ENCODE measurements at regions not wholly inside any gene's neighbourhood (a gene's known extent, or its start where the extent isn't known, plus 50 kb on each side); places are given as distances from the start of the nearest gene placed in this dataset.

DNA sequence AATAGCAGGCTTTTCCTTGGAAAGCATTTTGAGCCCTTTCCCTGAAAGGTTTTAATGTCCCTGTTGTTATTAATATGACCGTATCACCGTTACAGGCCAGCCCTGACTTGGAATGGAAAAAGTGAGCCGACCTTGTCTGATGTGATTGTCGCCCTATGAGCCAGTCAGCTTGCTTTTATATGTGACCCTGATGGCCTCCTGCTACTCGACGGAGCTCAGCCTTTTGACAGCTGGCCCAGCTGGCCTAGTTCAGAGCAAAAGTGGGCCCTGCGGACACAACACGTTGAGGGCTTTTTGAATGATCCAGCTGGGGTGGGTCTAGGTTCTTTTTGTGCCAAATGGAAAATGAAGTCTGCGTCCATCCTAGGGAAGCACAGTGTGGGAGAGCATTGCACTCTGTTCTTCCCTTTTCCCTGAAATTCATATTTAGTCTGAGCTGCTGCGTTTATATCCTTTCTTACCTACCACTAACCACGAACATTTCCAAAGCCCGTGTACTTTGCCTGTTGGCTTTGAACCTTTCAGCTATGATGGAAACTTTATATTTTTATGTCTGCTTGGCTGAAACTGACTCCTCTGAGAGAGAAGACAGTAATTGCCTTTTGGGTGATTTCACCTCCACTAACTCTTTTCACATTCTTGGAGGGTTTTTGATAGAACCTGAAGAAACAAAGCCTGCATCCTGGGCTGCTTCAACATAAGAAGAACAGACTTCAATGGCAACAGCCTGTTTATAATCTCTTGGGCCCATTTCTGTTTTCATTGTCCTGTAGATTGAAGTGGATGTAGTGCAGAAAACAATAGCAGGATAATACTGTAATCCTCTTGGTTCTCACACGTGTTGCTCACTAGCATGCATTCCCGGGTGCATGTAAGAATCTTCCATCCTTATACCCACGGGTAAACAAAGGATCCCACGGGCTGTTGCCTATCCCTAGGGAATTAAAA, 121.8 kb upstream of the HDGFL1 start:
- no peak for DNase-seq
- intact Hi-C loops (cut with DNase I) = no loop called here

DNA sequence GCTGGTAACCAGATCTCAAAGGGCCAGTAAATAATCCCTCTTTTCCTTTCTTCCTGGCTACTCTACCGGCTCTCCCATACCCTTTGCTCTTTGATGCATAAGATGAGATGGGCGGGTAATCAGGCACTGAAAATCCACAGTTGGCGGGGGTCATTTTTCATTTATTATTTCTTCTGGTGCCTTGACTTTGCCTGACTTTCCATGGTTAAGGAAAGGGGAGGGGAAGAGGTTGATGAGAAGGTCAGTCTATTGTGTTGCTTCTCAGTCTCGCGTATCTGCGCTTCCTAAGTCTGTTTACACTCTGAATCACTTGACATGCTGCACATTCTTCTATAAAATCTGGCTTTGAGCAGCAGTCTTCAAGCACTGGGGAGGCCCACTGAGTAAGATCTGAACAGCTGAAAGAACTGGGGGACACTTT, 121.1 kb upstream of the HDGFL1 start:
- DNase-seq = no peak

DNA sequence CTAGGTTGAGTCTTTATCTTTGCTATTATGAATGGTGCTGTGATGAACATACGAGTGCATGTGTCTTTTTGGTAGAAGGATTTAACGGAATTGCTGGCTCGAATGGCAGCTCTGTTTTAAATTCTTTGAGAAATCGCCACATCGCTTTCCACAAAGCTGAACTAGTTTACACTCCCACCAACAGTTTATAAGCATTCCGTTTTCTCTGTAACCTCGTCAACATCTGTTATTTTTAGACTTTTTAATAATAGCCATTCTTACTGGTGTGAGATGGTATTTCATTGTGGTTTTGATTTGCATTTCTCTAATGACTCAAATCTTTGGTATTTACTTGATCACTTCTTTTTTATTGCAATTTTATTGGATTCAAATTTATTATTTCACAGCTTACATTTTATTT, 117.4 kb upstream of the HDGFL1 start:
- DNase-seq = no peak
- intact Hi-C loops (cut with DNase I) = no loop called here

More for the DNA sequence above, 121.1 kb upstream of the HDGFL1 start:
- intact Hi-C loops (cut with DNase I) = no loop called here

DNA sequence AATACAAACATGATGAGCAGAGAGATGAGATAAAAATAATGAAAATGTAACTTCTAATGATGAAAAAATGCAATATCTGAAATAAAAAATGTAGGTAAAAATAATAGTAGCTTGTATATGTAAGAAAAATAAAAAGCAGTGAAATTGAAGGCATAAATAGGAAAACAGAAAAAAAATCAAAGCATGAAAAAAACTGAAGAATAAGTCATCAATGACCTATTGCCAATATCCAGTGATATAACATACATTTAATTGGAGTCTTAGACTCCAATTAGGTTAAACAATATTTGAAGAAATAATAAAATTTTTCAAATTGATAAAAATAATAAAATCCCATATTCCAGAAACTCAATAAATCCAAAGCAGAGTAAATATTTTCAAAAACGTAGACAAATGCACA, 114.0 kb upstream of the HDGFL1 start:
- no peak for DNase-seq
- intact Hi-C loops (cut with DNase I) = no loop called here

DNA sequence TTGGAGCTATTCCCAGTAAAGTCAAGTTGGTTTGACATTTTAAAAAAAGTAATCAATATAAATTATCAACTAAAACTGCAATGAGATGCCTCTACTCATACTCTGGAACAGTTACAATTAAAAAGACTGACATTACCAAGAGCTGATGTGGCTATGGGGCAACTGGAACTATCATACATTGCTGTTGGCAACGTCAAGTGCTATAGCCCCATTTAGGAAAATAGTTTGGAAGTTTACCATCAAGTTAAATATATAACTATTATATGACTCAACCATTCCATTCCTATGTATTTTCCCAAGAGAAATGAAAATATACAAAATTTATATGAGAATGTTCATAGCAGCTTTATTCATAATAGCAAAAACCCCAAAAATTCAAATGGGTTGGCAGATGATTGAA, 111.4 kb upstream of the HDGFL1 start:
- intact Hi-C loops (cut with DNase I) = no loop called here
- DNase-seq = no peak

DNA sequence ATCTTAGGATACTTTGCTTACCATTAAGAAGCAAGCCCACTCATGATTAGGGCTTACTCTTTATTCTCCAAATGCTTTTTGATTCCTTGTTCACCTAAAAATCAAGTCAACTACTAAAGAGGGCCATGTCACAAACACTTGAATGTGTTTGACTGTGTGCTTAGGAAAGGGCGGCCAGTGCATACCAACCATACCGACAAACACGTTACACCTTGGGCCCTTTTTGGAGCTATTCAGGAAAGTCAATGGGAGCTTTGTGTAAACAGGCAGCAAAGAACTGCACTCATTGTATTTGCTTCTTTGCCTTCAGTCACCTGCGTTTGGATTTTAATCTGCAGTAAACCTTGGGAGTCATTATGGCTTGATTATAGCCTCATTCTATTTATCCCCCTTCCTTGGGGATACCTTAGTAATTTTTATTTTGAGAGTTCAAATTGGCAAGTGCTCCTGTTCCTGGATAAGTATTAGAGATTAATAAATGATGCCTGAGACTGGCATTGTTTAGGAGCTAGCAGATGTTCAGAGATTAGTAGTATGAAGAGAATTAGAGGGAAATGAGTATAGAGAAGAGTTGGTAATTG, 102.6 kb upstream of the HDGFL1 start:
- intact Hi-C loops (cut with DNase I) = no loop called here
- DNase-seq = no peak

DNA sequence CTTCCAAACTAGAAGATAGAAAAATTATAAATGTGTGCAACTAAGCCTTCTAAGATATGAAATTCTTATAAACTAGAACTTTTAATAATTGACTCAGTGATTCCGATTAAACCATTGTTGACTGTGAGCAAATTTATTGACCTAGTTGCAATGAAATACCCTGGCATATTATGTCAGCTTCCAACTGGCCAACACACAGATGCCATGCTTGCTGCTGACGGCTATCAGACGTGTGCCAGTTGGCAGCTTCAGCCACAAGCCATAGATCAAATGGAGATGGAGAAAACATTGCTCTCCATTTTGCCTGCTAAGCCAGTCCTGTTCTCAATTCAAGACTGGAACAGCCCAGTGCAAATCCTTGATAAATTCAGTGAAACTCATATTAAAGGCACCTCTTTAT, 101.7 kb upstream of the HDGFL1 start:
- no peak for DNase-seq
- intact Hi-C loops (cut with DNase I) = no loop called here

DNA sequence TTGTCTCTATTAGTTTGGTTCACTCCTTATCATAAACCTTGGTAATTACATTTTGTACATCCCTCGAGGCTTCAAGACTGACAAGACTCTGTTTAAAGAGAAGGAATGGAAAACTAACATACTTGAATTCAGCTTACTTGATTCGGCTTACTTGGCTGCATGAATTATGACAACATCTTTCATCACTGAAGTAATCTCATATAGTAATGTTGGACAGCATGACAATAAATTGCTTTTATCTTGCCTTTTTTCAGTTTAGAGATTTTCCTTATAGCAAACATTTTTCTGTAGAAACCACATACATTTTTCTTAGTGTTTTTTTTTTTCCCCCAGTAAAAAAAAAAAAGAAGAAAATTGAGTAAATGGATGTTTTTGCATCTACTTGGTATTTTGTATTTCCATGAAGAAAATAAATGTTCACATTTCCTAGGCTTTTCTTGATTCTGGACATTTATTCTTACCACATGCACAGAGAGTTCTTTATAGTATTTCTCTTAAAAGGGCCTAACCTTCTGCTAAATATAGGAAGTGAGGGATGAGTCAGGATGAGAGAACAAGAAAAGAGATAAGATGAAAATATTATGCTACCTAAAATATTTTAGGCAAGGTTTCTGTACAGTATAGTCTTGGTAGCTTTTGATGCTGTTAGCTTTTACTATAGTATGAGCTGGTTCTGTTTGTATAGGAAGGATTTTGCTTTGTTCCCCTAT, 101.0 kb upstream of the HDGFL1 start:
- intact Hi-C loops (cut with DNase I) = no loop called here

DNA sequence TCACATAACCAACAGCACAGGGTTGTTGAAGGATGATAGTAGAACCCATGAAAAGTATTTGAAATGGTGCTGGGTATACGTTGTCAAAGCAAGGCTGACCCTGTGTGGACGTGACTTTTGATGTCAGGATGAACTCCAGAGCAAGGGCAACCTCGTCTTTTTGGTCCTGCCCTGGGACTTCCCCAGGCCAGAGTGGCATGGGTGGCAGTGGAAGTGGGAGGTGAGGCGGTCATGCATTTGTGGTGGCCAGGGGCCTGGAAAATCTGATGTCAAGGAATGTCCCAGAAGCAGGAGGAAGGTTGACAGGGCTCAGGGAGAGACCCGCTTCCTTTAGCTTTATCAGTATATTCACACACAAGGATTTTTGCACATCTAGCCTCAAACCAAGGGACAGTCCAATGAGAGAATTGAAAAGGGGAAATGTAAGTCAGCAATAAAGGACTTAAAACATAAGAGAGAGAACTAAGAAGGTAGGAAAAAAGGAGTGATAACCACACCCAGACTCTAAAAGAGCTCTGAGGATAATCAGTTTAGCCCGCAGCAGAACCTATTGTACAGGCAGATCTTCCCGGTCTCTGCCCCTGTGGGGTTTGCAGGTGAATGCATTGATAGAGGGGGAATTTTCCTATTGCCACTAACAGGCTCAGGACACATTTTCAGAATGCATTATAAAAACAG, 98.8 kb upstream of the HDGFL1 start:
- intact Hi-C loops (cut with DNase I) = no loop called here
- no peak for DNase-seq

More for the DNA sequence above, 101.0 kb upstream of the HDGFL1 start:
- DNase-seq = no peak

DNA sequence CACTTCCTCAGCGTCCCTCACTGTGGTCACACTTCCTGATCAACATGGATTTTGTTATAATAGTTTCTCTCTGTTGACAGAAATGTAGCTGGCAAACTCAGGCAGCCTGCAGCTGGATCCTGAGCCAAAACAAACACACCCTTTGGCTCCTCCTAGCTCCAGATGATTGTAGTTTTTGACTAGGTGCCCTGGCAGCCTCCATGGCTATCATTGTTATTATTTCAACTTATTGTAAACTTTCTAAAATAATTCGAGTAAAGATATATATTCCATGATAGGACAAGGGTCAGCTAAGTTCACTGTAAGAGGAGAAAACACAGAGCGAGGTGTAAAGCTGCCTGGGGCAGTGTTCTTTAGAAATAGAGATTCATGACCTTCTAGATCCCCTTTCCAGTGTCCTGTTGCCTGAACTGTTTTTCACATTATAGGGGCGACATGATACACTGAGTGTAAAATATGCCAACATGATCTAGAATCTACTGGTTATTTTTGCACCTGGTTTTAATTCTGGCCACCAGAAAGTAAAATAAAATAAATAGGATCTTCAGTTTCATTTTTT, 98.2 kb upstream of the HDGFL1 start:
- intact Hi-C loops (cut with DNase I) = no loop called here
- no peak for DNase-seq

DNA sequence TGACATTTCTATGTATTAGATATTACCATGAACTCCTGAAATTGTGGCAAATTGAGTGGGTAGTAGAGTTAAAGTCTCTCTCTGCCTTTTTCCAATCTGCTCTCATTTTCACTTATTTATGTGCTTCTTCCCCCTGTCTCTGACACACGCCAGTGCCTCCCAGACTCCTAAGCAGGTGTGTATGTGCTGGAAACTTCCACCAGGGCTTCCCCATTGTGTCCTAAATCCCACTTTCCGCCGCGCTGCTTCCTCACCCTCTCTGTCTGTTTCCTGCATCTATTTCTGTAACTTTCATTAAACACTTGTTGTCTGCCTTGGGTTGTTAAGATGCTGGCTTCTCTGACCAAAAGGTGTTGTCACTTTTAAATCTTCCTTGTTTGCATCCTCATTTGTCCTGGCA, 97.6 kb upstream of the HDGFL1 start:
- intact Hi-C loops (cut with DNase I) = no loop called here
- no peak for DNase-seq

DNA sequence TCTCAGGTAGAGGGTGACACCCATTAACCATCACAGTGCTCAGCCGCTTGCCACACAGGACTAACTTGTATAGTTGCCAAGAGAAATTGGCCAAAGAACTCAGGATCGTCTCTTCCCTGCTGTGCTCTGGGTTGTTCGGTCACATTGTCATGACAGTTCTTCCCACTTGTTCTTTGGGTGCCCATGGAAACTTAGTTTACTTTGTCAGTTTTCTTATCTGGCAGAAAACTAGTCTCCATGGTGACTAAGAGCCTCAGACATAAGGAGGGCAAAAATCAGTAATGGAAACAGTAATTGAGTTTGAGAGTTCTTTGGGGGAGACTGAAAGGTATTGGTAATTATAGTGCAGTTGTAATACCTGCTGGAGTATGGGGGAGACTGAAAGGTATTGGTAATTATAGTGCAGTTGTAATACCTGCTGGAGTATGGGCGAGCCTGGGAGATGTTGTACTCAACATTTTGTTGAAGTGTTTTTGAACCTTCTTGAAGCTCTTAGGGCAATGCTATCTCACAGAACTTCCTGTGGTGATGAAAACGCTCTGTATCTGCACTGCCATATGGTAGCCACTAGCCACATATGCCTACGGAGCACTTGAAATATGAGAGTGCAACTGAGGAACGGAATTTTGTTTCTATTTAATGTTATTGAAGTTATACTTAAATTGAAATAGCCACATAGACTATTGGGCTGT, 95.2 kb upstream of the HDGFL1 start:
- DNase-seq = no peak
- intact Hi-C loops (cut with DNase I) = no loop called here

DNA sequence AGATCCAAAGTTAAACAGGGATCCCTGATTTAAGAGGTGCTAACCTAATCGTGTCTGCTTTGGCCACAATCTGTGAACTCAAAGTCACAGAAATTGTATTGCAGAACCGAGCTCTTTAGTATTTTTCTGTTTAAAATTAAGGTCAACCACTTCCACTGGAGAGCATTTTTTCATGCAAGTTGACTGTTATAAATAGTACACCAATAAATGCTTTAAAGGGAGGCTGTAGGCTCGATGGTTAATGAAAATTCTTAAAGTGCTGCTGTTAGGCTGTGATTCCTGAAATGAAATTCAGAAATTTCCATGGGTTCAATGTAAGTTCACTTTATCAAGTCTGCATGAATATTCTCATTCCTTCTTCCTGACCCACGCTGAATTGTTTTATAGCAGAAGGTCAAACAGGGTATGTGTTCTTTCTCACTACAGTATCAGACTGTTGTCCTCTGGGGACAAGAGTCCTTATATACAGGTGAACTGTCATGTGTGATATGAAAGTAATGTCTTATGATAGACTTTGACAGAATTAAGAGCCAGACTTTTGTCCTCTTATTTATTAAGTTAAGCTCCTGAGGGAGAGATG, 92.5 kb upstream of the HDGFL1 start:
- no peak for DNase-seq

DNA sequence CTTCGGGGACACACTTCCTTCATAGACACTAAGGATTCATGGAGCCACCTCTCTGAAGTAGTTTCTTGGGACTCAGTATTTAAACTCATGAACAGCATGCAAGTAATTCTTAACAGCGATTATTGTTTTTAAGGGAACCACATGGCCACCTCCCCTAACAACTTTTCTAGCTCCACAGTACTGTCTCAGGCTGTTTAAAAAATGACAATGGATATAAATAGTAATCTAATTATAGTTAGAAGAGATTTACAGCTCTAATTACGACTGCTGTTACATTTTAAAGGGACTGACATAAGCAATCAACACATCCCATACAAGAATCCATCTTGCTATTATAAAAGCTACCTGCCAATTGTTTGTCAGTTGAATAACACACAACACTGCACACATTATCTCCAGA, 72.1 kb upstream of the HDGFL1 start:
- intact Hi-C loops (cut with DNase I) = no loop called here
- no peak for DNase-seq

More for the DNA sequence above, 92.5 kb upstream of the HDGFL1 start:
- intact Hi-C loops (cut with DNase I) = no loop called here

DNA sequence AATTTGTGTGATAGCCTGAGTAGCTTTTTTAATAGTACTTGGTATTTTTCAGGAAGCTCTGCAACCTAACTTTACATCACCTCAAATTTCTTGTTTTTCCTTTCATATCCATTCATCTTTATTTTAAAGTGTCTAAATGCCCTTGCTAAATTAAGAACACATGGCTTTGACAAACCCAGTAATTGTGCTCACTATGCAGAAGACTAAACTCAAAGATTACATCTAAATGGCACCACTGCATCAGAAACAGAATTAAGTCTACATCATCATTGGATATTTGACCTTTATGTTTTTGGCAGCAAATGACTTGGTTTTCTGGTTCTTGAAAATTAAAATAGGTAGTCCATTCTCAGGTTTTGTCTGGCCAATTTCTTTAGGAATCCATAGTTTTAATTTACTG, 69.6 kb upstream of the HDGFL1 start:
- intact Hi-C loops (cut with DNase I) = no loop called here
- DNase-seq = no peak

DNA sequence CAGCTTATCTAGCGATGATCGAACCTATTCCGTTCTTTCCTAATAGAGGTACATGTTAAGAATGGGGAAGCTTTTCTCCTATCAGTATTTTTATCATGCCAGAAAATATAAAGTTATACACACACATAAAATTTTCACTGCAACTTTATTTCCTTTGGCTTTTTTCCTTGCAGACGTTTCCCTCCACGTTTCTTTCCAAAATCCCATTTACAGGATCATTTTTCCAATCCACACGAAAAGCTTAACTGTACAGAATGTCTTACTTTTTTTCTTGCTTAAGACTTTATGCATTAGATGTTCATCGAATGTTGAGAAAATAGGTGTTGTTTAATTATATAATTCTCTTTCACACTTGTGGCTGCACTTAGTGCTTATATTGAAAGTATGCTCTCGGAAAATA, 62.9 kb upstream of the HDGFL1 start:
- DNase-seq = no peak
- intact Hi-C loops (cut with DNase I) = no loop called here

DNA sequence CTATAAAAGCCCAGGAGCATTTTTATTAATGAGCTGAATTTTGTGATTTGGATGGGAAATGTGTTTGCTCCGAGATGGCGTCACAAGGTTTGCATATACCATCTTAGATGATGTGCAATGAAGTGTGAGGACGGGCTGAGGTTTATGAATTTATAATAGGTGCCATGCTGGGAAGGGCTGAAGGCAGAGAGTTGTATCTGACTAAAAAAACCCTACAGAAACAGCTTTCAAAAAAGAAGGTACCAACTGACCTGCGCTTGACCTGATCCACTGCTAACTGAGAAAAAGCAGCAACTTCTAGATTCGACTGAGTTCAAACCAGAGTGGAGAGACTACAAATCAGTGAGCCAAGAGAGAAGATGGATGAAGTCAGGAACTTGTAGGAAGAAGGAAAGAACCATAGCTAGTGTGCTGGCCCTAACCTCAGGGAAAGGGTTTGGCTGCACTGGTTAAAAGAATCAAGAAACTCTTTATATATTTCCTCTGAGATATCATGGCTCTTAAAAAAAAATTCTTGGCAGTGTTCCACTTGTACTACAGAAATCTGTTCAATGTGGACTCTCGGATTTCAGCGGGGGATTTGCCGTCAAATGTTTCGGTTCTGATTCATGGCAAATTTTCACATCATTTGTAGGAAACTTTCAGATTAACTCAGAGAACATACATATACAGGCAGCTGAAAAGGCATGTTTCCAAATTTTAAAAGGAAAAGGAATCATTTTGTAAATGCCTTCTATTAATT, 56.5 kb upstream of the HDGFL1 start:
- no peak for DNase-seq

DNA sequence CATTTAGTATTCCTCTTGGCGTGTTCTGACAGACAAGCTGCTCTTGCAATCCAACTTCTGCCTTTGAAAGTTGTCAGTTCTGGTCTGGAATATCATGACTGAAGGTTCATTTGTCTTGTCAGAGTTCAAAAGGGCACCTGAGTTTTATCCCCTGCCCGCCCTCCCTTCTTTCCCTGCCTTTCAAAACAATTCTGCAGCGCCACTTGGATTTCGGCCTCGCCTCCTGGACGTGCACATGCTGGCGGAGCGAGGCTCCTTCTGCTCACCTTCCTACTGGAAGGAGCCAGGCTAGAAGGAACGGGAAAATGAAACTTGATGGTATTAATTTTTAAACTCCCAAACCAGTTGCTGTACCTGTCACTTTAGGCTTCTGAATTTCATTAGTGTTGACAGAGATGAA, 55.7 kb upstream of the HDGFL1 start:
- intact Hi-C loops (cut with DNase I) = no loop called here
- no peak for DNase-seq

More for the DNA sequence above, 56.5 kb upstream of the HDGFL1 start:
- intact Hi-C loops (cut with DNase I) = no loop called here

Data from head of caudate nucleus (tissue), 42 donors.